ENCODE measurements at regions not wholly inside any gene's neighbourhood (a gene's known extent, or its start where the extent isn't known, plus 50 kb on each side); places are given as distances from the start of the nearest gene placed in this dataset.

DNA sequence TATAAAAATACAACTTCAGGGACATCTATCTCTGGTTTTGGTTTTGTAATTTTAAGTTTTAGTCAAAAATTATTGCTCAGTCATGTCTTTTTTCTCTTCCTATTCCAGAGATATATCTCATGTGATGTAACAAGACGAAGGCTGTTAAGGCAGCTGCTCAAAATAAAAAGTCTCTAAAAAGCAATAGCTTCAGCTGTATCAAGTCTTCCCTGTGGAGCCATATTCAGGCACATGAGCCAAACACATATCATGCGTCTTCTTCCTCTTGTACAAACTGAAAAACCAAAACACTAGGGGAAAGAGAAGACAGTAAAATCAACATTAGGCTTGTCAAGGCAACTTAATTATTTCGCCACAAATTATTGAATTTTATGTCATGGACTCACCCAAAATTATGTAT is 240.7 kb downstream of the NRIP1 start:
- Histone ChIP-seq H3K36me3 (ENCODE audit: control insufficient read depth, insufficient read depth, low read length) (no peaks in the 10 kb centered on the region), H3K4me3 (no peak overlapping the region), H2AFZ (ENCODE audit: low read depth, low read length) (no peak overlapping the region), H3K27ac (ENCODE audit: extremely low read depth, low read depth, low read length) (no peak overlapping the region), H3K4me2 (ENCODE audit: insufficient read depth, low read length) (no peak overlapping the region), H3K9me1 (ENCODE audit: control insufficient read depth, insufficient read depth, low read length) (no peaks in the 10 kb centered on the region), H3K9ac (ENCODE audit: insufficient read depth in 1 of 2, low read depth in 2 of 2, low read length in 2 of 2) (no peak overlapping the region), H3K79me2 (ENCODE audit: control insufficient read depth, insufficient read depth, low read length) (no peaks in the 10 kb centered on the region), H3K27me3 (ENCODE audit: control insufficient read depth in 2 of 2, insufficient read depth in 2 of 2, low read length in 2 of 2) (no peaks in the 10 kb centered on the region), H3K4me1 (replicated peaks in 1 of 2; ENCODE audit: control insufficient read depth in 2 of 2, insufficient read depth in 2 of 2, low read length in 2 of 2) (peaks cover 0 to 3% of the 10 kb centered on the region in 2 experiments; a peak in 1 of 5 replicates), H4K20me1 (replicated peaks; ENCODE audit: control insufficient read depth, insufficient read depth, low read length) (no peaks in the 10 kb centered on the region), H3K9me3 (replicated peaks; ENCODE audit: control insufficient read depth, insufficient read depth, low read depth, low read length) (no peaks in the 10 kb centered on the region)
- POLR2A ChIA-PET = no interaction called here
- DNase-seq (ENCODE audit: extremely low read depth in 1 of 4, low spot score in 3 of 4) (no peak), FAIRE-seq (no peak), ATAC-seq (no peak)
- intact Hi-C loops (cut with micrococcal nuclease) (no loop called here), in situ Hi-C loops (cut with MboI) (loop anchor here (10.0 kb wide), 1 partner anchor 1409 kb away; no protein-coding TSS in a partner anchor)
- no TSS peak for BruUV-seq (replicated peaks)
- WGBS (ENCODE audit: insufficient coverage, low coverage, missing lambda C conversion rate) = 66% methylated on average over 3 of the region's 3 CpGs
- CTCF ChIA-PET (ENCODE audit: low intra/inter-chr PET ratio) = no interaction called here
- TF ChIP-seq ZNF444 (CRISPR knock-in tag; IDR thresholded peaks at IDR 0.05) (no peak), ZNF316 (IDR thresholded peaks at IDR 0.05) (peak; percentile 18; the same call in 1 of the 2 replicates)

DNA sequence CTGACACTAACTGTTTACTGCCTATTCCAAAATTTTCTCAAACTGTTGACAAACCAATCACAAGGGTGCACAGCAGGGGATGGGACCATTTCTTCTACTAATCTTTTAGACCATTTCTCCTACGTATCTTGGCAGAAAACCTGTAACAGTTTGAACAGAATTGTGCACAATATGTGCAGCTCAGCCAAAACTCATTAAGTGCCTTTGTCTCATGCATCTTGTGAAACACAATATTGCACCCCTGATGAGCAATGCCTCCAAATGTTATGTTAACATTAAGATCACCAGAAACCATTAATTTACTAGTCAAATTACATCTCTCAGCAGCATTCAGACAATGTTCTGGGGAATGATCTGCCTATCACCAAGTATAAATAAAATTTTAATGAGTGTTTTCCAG is 247.5 kb downstream of the NRIP1 start:
- Histone ChIP-seq H3K27me3 (ENCODE audit: control insufficient read depth in 2 of 2, insufficient read depth in 2 of 2, low read length in 2 of 2) (no peaks in the 10 kb centered on the region), H3K36me3 (ENCODE audit: control insufficient read depth, insufficient read depth, low read length) (no peaks in the 10 kb centered on the region), H3K79me2 (ENCODE audit: control insufficient read depth, insufficient read depth, low read length) (no peaks in the 10 kb centered on the region), H4K20me1 (replicated peaks; ENCODE audit: control insufficient read depth, insufficient read depth, low read length) (no peaks in the 10 kb centered on the region), H3K4me3 (no peak overlapping the region), H3K4me1 (replicated peaks in 1 of 2; ENCODE audit: control insufficient read depth in 2 of 2, insufficient read depth in 2 of 2, low read length in 2 of 2) (no peaks in the 10 kb centered on the region), H3K27ac (ENCODE audit: extremely low read depth, low read depth, low read length) (no peak overlapping the region), H3K9me1 (ENCODE audit: control insufficient read depth, insufficient read depth, low read length) (no peaks in the 10 kb centered on the region), H2AFZ (ENCODE audit: low read depth, low read length) (no peak overlapping the region), H3K9ac (ENCODE audit: insufficient read depth in 1 of 2, low read depth in 2 of 2, low read length in 2 of 2) (no peak overlapping the region), H3K9me3 (replicated peaks; ENCODE audit: control insufficient read depth, insufficient read depth, low read depth, low read length) (no peaks in the 10 kb centered on the region), H3K4me2 (ENCODE audit: insufficient read depth, low read length) (no peak overlapping the region)
- in situ Hi-C loops (cut with MboI) (no loop called here), intact Hi-C loops (cut with micrococcal nuclease) (no loop called here)
- no peak for DNase-seq (ENCODE audit: extremely low read depth in 1 of 4, low spot score in 3 of 4)
- TF ChIP-seq, protein P1, sequence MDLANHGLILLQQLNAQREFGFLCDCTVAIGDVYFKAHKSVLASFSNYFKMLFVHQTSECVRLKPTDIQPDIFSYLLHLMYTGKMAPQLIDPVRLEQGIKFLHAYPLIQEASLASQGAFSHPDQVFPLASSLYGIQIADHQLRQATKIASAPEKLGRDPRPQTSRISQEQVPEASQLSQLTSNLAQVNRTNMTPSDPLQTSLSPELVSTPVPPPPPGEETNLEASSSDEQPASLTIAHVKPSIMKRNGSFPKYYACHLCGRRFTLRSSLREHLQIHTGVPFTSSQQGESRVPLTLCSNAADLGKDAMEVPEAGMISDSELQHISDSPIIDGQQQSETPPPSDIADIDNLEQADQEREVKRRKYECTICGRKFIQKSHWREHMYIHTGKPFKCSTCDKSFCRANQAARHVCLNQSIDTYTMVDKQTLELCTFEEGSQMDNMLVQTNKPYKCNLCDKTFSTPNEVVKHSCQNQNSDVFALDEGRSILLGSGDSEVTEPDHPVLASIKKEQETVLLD (IDR thresholded peaks at IDR 0.05) = no peak
- TF ChIP-seq CBFB (CRISPR knock-in tag; IDR thresholded peaks at IDR 0.05) (no peak), CHD1 (IDR thresholded peaks at IDR 0.05; ENCODE audit: low read length) (no peak), RBM25 (IDR thresholded peaks at IDR 0.05; ENCODE audit: low read depth, low read length, severe bottlenecking) (no peak), CBX2 (IDR thresholded peaks at IDR 0.05; ENCODE audit: insufficient read depth, low read length, poor library complexity, severe bottlenecking) (no peak), CREM (IDR thresholded peaks at IDR 0.05; ENCODE audit: low read depth) (no peak), GATA2 (CRISPR knock-in tag; IDR thresholded peaks at IDR 0.05) (no peak), POLR2H (tag; IDR thresholded peaks at IDR 0.05; ENCODE audit: low read depth) (no peak)
- TF ChIP-seq, protein P2, sequence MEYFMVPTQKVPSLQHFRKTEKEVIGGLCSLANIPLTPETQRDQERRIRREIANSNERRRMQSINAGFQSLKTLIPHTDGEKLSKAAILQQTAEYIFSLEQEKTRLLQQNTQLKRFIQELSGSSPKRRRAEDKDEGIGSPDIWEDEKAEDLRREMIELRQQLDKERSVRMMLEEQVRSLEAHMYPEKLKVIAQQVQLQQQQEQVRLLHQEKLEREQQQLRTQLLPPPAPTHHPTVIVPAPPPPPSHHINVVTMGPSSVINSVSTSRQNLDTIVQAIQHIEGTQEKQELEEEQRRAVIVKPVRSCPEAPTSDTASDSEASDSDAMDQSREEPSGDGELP (CRISPR knock-in tag; IDR thresholded peaks at IDR 0.05; ENCODE audit: borderline replicate concordance) = no peak
- ChIA-PET POLR2A (no interaction called here), CTCF (ENCODE audit: low intra/inter-chr PET ratio) (no interaction called here)
- no TSS peak for BruUV-seq (replicated peaks)
- FAIRE-seq = no peak
- WGBS (ENCODE audit: insufficient coverage, low coverage, missing lambda C conversion rate) = 12% methylated on average over 1 of the region's 1 CpG
- no peak for ATAC-seq

Data from K562 (cell line).